Cardiac septum (tissue), 1 donor: ENCODE measurements at regions not wholly inside any gene's neighbourhood (a gene's known extent, or its start where the extent isn't known, plus 50 kb on each side); places are given as distances from the start of the nearest gene placed in this dataset.

ENCODE experiments used
- DNase-seq: peaks from one replicate; pipeline ENCODE4 v3.0.0-alpha.2; 2020; ENCODE audit warnings: low spot score
- intact Hi-C: fragments of 100-400 bp; cut with DNase I; formaldehyde crosslinking; loops from one replicate; pipeline ENCODE4 v1.14.0; 2022
- donor health status: DM: no; HTN: no; CAD: no.

- intact Hi-C loops: no loop called here
- DNase-seq: no peak
These were observed 290.6 kb downstream of the PIK3R1 start for GRCh38 chr5:68505917-68506860.

DNA sequence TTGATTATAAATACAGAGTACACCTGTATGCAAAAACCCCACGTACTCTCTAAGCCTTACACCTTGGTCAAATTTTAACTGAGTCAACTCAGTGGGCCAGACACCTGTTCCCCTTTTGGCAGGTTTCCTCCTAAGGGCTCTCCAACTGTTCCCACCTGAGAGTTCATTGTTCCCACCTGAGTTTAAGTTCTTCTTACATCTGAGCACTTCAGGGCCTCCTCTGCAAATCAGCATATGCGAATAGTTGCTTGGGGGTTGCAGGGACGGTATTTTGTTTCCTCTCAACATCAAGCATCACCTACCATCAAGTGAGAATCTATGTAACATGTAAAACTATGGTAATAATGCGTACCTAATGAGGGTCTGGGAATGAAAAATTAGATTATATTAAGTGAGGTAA lies 300.0 kb downstream of the PIK3R1 start:
- no peak for DNase-seq
- intact Hi-C loops: no loop called here

DNA sequence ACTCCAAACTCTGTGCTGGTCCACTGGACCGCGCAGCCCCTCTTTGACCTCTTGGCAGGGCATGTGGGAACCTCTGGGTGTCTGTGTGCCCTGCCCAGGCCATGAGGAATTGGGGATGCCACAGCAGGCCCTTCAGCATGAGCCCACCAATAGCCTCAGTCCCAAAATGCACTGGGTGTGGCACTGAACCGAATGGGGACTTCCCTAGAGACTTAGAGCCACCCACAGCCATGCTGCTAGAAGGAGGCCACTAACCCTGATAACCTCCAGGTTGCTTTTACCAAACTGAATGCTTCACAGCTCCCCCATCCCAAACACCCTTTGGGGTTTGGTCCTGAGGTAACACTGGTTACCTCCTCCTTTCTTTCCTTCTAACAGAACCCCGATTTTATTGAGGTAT lies 302.7 kb downstream of the PIK3R1 start:
- intact Hi-C loops: no loop called here
- no peak for DNase-seq

DNA sequence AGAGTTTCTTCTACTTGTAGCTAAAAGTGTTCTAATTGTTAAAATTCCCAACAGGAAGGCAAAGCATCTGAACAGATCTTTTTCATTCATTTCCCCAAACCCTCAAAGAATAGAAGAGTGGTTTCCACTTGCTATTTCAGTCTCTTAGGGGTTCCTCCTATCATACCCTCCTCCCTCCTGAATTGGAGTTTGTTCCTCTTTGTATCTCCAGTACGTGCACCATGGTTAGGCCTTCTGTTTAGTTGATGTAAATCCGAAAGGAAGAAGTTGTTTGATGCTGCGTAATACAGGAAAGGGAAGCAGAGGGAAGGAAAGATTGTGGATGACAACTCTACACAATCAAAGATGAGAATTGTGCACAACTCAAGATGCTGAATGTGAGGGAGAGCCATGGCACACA lies 303.6 kb downstream of the PIK3R1 start:
- no peak for DNase-seq
- intact Hi-C loops: no loop called here

DNA sequence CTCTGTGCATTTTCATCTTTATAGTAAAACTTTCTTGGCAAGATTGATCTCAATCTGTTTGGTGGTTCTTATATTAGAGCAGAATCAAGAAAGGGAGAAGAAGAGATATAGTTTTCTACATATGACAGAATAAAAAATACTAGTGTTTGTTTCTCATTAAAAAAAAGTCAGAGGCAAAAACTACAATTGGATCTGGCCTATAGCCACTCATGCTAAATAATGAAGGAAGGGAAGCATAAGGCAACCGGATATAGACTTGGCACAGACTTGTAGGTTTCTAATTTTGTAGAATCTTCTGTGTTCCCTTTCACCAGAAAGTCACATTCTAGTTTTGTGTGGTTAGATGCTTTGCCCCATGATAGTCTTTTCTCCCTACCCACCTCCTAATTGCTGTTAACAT lies 306.2 kb downstream of the PIK3R1 start:
- DNase-seq: no peak
- intact Hi-C loops: no loop called here

DNA sequence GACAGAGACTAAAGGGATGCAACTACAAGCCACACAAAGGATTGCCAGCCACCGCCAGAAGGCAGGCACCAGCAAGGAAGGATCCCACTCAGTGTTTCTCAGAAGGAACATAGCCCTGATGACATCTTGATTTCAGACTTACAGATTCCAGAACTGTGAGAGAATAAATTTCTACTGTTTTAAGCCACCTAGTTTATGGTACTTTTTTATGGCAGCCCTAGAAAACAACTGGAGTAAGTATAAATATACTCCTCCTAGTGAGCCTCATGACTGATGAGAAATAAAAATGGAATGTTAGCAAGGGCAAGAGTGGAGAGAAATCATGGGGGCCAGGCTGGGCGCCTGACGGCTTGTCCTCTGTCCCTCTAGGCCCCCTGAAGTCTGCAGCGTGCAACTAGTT lies 307.3 kb downstream of the PIK3R1 start:
- DNase-seq: no peak
- intact Hi-C loops: no loop called here

- intact Hi-C loops: no loop called here
- no peak for DNase-seq
These were observed 313.3 kb downstream of the PIK3R1 start for GRCh38 chr5:68528821-68529273.

GRCh38 chr5:68529581-68529980 lies 314.0 kb downstream of the PIK3R1 start:
- intact Hi-C loops: no loop called here
- DNase-seq: no peak

- DNase-seq: no peak
- intact Hi-C loops: loop anchor here (10.0 kb wide), 1 partner anchor 247 kb away; no protein-coding TSS in a partner anchor
These were observed 316.4 kb downstream of the PIK3R1 start for GRCh38 chr5:68531970-68532369.

- intact Hi-C loops: loop anchor here (10.0 kb wide), 1 partner anchor 248 kb away; no protein-coding TSS in a partner anchor
- no peak for DNase-seq
These were observed 317.5 kb downstream of the PIK3R1 start for GRCh38 chr5:68533051-68533450.

DNA sequence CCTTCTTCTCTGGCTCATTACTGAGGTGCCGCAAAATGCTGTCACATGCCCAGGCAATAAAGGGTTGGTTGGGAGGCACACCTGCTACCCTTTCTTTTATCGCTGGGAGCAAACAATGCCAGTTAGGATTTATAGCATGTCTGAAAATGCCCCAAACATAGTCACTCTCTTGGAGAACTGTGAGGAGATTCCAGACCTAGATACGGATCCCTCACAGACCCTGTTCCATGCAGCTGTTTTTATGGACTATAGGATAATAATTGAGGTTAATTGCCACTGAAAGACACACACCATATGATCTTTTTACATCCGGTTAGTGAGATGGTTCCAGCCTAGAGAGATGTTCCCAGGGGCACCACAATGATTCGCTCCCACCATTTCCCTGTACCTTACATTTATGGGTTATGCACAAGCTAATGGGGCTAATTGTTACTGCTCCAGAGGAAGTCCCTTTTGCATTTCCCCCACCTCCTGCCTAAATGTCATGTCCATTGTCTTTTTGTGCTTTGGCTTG lies 318.1 kb downstream of the PIK3R1 start:
- no peak for DNase-seq
- intact Hi-C loops: loop anchor here (10.0 kb wide), 1 partner anchor 249 kb away; no protein-coding TSS in a partner anchor

GRCh38 chr5:68534131-68534940 lies 318.8 kb downstream of the PIK3R1 start:
- intact Hi-C loops: loop anchor here (10.0 kb wide), 1 partner anchor 250 kb away; no protein-coding TSS in a partner anchor

GRCh38 chr5:68534956-68535520 lies 319.5 kb downstream of the PIK3R1 start:
- no peak for DNase-seq
- intact Hi-C loops: loop anchor here (10.0 kb wide), 1 partner anchor 250 kb away; no protein-coding TSS in a partner anchor

More at GRCh38 chr5:68534131-68534940, 318.8 kb downstream of the PIK3R1 start:
- DNase-seq: no peak

DNA sequence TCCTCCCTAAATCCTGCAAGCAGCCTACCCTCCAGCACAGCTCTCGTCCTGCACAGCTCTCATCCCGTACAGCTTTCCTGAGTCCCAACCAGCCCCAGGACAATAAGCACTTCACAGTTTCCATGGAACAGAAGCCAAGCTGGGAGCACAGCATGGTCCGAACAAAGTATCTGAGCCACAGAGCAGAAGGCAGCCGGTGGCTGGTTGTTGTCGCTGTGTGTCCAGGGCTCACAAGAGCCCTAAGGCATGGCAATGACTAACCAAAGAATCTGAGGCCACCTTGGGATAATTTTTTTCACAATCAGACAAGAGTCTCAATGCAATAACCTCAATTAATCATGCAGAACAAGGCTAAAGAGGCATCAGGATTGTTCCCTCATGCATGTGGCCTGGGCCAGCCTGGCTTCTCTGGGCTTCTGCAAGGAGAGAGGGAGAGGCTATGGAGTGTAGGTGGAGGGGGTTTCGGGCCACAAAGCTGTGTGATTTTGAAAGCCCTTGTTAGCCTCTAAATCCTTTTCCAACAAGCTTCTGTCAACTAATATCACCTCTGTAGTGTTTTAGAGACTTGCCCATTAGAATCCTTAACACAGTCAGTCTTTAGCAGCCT lies 323.4 kb downstream of the PIK3R1 start:
- intact Hi-C loops: loop anchor here (10.0 kb wide), 1 partner anchor 254 kb away; no protein-coding TSS in a partner anchor
- no peak for DNase-seq

DNA sequence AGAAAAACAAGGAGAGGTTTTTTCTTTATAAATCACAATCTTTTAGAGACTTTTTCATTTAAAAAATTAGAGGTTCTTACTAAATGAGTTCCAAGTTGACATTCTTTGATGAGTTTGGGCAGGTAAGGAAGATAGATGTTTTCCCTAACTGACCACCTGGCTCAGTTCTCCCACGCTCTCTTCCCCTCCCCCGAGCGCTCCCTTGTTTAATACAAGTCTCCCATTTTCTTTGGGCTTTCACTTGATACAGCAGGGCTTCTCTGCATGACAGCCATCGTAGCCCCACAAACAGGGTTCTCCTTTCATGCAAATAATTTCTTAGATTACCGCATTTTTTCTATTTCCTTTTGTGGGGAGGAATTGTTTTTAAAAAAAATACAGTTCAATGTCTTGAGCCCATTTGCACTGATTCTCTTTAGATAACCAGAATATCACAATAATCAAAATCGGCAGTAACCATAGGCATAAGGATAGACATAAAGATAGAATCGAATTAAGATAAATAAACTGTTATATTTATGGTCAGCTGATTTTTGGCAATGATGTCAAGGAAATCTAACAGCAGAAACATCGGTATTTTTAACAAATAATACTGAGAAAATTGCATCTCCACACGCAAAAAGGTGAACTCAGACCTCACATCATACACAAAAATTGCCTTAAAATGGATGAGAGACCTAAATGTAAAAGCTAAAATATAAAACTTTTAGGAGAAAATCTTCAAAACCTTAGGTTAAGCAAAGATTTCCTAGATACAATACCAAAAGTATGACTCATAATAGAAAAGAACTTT lies 325.4 kb downstream of the PIK3R1 start:
- no peak for DNase-seq
- intact Hi-C loops: no loop called here

- intact Hi-C loops: no loop called here
- DNase-seq: no peak
These were observed 326.7 kb downstream of the PIK3R1 start for GRCh38 chr5:68542207-68542606.

DNA sequence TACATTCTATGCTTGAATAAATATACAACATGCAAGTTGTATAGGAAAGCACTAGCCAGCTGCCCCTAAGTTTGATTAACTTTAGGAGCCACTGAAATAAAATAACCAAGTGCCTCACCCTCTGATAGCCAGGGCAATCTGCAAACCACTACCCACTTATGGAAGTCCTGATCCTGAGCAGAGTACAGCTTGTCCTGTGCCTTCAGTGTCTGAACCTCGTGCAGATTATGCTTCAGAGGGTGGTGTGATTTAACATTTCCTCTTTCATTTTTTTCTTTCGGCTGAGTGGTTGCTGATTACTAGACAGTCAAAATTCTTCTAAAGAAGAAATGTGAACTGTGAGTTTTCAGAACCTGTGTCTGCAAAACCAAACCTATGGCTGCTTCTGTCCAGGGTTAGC lies 327.7 kb downstream of the PIK3R1 start:
- DNase-seq: no peak
- intact Hi-C loops: no loop called here

DNA sequence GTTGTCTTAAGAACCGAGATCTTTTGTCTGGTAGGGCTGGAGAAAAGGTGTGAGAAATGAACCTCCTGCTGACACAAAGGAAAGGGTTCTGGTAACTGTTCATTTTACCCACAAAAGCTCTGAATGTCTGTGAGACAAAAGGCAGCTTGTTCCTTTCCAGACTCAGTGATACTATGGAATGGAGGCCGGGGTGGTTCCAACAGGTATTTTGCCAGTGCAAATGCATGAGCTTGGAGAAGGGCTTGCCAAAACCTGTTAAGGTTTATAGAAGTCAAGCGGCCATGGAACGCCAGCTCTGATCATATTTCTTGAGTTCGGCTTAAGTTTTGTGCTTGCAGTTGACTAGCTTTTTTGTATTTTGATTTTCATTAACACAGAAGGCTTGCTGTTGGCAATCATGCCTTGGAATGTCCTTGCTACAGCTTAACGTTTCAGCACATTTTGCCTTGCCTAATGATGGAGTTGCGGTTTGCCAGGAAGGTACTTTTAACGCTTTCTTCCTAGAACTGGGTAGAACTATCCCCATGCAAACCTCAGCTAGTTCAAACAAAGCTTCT lies 328.6 kb downstream of the PIK3R1 start:
- no peak for DNase-seq
- intact Hi-C loops: no loop called here
